ENCODE measurements at regions not wholly inside any gene's neighbourhood (a gene's known extent, or its start where the extent isn't known, plus 50 kb on each side); places are given as distances from the start of the nearest gene placed in this dataset.

DNA sequence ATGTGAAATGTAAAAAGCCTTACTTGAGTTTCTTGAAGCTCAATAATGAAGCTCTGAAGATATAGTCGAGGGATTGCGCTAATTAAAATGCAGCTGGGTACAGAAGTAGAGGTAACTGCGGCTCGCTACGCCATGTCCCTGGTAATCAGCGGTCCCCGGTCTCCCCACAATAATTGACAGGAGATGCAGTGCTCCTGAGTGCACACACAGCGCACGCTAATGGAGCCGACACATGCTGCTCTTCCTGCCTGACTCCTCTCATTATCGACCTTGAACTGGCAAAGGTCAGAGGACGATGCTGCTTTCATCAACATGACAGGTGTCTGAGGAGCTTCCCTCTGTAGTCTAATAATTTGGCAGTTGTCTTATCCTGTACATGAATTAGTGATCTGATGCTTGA, 365.9 kb downstream of the RNF144B start:
- ATAC-seq (no peak), FAIRE-seq (no peak), DNase-seq (no peak)
- no peak overlapping the region for H3K4me3 ChIP-seq
- intact Hi-C loops (cut with DNase I): no loop called here
- TF ChIP-seq, protein P1, sequence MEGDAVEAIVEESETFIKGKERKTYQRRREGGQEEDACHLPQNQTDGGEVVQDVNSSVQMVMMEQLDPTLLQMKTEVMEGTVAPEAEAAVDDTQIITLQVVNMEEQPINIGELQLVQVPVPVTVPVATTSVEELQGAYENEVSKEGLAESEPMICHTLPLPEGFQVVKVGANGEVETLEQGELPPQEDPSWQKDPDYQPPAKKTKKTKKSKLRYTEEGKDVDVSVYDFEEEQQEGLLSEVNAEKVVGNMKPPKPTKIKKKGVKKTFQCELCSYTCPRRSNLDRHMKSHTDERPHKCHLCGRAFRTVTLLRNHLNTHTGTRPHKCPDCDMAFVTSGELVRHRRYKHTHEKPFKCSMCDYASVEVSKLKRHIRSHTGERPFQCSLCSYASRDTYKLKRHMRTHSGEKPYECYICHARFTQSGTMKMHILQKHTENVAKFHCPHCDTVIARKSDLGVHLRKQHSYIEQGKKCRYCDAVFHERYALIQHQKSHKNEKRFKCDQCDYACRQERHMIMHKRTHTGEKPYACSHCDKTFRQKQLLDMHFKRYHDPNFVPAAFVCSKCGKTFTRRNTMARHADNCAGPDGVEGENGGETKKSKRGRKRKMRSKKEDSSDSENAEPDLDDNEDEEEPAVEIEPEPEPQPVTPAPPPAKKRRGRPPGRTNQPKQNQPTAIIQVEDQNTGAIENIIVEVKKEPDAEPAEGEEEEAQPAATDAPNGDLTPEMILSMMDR (IDR thresholded peaks at IDR 0.05): no peak
- no peaks in the 10 kb centered on the region for H3K27me3 ChIP-seq
- WGBS, 2 donors: 71 to 75% methylated on average over 12 of the region's 12 CpGs
- H3K36me3 ChIP-seq: no peaks in the 10 kb centered on the region
- no peaks in the 10 kb centered on the region for H3K9me3 ChIP-seq
- no peak overlapping the region for H3K27ac ChIP-seq
- peaks cover 0 to 3% (median 3%) of the 10 kb centered on the region in 3 donors for H3K4me1 ChIP-seq

DNA sequence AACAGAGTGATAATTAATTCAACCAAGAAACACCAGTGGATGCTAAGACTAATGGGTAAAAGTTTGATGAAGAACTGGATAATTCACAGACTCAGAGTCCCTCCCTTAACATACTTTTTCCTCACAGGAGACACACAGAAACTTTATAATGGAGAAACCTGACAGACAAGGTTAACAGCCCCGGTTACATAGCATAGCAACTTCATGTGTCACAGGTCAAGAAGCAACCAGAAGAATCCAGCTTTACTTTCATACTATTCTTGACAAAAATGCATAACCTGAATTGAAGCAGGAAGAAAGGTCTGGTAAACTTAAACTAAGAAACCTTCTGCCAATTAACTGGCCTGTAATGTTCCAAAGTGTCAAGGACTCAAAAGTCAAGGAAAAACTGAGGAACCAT, 375.9 kb downstream of the RNF144B start:
- 47% methylated on average over 1 of the region's 1 CpG for WGBS, 2 donors

DNA sequence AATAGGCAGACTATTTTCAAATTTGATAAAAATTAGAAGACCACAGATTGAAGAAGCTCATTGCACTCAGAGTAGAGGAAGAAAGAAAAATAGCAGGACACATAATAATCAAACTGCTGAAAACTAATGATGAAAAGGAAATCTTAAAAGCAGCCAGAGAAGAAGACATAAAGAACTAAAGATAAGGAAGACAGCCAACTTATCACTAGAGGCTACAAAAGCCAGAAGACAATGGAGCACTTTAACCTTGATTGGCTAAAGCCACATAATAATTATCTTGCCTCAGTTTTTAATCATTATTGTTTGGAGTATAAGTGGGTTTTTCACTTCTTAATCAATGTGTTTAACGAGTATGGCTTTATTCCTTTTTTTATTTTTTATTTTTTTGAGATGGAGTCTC, 397.6 kb downstream of the RNF144B start:
- WGBS, 2 donors: 52 to 55% methylated on average over 1 of the region's 1 CpG
- ATAC-seq (no peak), FAIRE-seq (no peak), DNase-seq (no peak)
- intact Hi-C loops (cut with DNase I): no loop called here
- H3K9me3 ChIP-seq: no peaks in the 10 kb centered on the region
- H3K4me1 ChIP-seq: no peaks in the 10 kb centered on the region
- no peak overlapping the region for H3K27ac ChIP-seq
- H3K36me3 ChIP-seq: no peaks in the 10 kb centered on the region
- H3K4me3 ChIP-seq: no peak overlapping the region
- no peaks in the 10 kb centered on the region for H3K27me3 ChIP-seq
- TF ChIP-seq, protein P1 (IDR thresholded peaks at IDR 0.05): no peak

More for the DNA sequence above, 375.9 kb downstream of the RNF144B start:
- DNase-seq: no peak
- H3K27me3 ChIP-seq: no peaks in the 10 kb centered on the region
- H3K36me3 ChIP-seq: no peaks in the 10 kb centered on the region
- ATAC-seq: no peak
- no peak overlapping the region for H3K4me3 ChIP-seq
- TF ChIP-seq, protein P1 (IDR thresholded peaks at IDR 0.05): no peak
- intact Hi-C loops (cut with DNase I): no loop called here
- H3K9me3 ChIP-seq: no peaks in the 10 kb centered on the region
- FAIRE-seq: no peak
- H3K4me1 ChIP-seq: no peaks in the 10 kb centered on the region
- H3K27ac ChIP-seq: no peak overlapping the region

DNA sequence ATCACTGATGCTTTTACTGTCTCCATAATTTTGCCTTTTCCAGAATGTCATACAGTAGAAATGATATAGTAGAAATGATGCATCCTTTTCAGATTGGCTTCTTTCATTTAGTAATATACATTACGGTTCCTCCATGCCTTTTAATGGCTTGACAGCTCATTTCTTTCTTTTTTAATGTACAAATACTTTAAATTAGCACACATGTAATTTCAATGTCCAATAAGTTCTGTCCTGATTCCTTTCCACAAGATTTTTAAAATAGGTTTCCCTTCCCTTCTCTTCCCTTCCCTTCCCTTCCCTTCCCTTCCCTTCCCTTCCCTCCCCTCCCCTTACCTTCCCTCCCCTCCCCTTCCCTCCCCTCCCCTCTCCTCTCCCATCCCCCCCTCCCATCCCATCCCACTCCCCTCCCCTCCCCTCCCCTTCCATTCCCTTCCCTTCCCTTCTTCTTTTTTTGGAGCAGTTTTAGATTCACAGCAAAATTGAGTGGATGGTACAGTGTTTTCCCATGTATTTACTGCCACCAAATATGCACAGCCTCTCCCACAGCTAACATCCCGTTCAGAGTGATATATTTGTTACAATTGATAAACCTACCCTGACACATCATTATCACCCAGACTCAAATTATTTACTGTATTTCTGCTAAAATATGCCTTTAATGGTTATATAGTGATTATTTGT, 398.8 kb downstream of the RNF144B start:
- intact Hi-C loops (cut with DNase I): no loop called here
- Histone ChIP-seq H3K4me3 (no peak overlapping the region), H3K27me3 (no peaks in the 10 kb centered on the region), H3K9me3 (no peaks in the 10 kb centered on the region), H3K4me1 (no peaks in the 10 kb centered on the region), H3K36me3 (no peaks in the 10 kb centered on the region), H3K27ac (no peak overlapping the region)
- TF ChIP-seq, protein P1 (IDR thresholded peaks at IDR 0.05): no peak
- 38 to 44% methylated on average over 2 of the region's 2 CpGs for WGBS, 2 donors
- no peak for DNase-seq
- FAIRE-seq: no peak
- no peak for ATAC-seq

DNA sequence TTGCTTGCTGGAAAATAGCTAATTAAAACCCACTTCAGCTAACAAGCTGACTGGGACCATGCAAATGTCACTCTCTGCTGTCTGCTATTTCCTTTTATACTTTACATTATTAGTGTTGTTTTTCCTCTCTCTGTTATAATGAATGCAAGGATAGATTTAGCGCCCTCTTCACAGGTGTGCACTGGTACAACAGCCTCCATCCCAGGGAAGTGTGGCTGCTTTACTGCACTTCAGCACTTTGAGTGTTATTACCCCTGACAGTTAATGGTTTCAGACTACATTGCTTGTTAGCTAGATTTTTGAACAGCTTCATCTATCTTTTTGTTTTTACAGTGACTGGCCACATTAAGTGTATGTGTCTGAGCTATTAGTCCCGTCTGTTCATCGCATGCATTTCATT, 405.7 kb downstream of the RNF144B start:
- FAIRE-seq (no peak), DNase-seq (no peak), ATAC-seq (no peak)
- TF ChIP-seq, protein P1 (IDR thresholded peaks at IDR 0.05): no peak
- Histone ChIP-seq H3K4me3 (no peak overlapping the region), H3K27ac (no peak overlapping the region), H3K9me3 (no peaks in the 10 kb centered on the region), H3K36me3 (no peaks in the 10 kb centered on the region), H3K4me1 (no peaks in the 10 kb centered on the region), H3K27me3 (no peaks in the 10 kb centered on the region)
- WGBS, 2 donors: 51 to 59% methylated on average over 3 of the region's 3 CpGs
- intact Hi-C loops (cut with DNase I): no loop called here
